Endothelial cell of umbilical vein (primary cell): ENCODE measurements at regions not wholly inside any gene's neighbourhood (a gene's known extent, or its start where the extent isn't known, plus 50 kb on each side); places are given as distances from the start of the nearest gene placed in this dataset.

ENCODE experiments used
- EZH2 ChIP-seq: IDR thresholded peaks from 2 replicates; pipeline ENCODE4 v1.6.1; 2012; ENCODE audit warnings: borderline replicate concordance, low read depth, mild to moderate bottlenecking, moderate library complexity, low read length, inconsistent platforms; ENCODE audit not compliant: severe bottlenecking
- FOS ChIP-seq: IDR thresholded peaks from 2 replicates; pipeline ENCODE4 v1.6.1; 2011; ENCODE audit warnings: mild to moderate bottlenecking, low read length, moderate library complexity, borderline replicate concordance; ENCODE audit not compliant: insufficient read depth
- GATA2 ChIP-seq: IDR thresholded peaks from 2 replicates; pipeline ENCODE4 v1.7.0; 2011; ENCODE audit warnings: low read depth, mild to moderate bottlenecking, moderate library complexity, mixed read lengths, low read length; ENCODE audit not compliant: insufficient read length, insufficient read depth
- MYC ChIP-seq: IDR thresholded peaks from one replicate; pipeline ENCODE4 v1.6.1; 2011; ENCODE audit warnings: mild to moderate bottlenecking, low read depth, low read length
- POLR2A ChIP-seq: IDR thresholded peaks from 2 replicates; pipeline ENCODE4 v1.6.1; 2012; ENCODE audit warnings: low read depth, mild to moderate bottlenecking, control low read depth, low read length
- POLR2AphosphoS5 ChIP-seq: IDR thresholded peaks from 2 replicates; pipeline ENCODE4 v1.6.1; 2012; ENCODE audit warnings: low read depth, mild to moderate bottlenecking, control low read depth, low read length, moderate library complexity; ENCODE audit not compliant: insufficient read depth
- TF ChIP-seq, protein P1 (sequence below), 2 donors: IDR thresholded peaks; 1 replicate in 1 of 2; 2 replicates in 1 of 2; pipeline ENCODE4 v1.5.1; 2011; ENCODE audit warnings: low read length in 2 of 2, mild to moderate bottlenecking in 2 of 2, moderate library complexity in 2 of 2, control low read depth in 1 of 2, inconsistent platforms in 1 of 2, low read depth in 1 of 2; ENCODE audit not compliant: insufficient read depth in 1 of 2; ENCODE audit errors: extremely low read depth in 1 of 2
- TF ChIP-seq, protein P2 (sequence below): IDR thresholded peaks from 2 replicates; pipeline ENCODE4 v1.6.1; 2011; ENCODE audit not compliant: insufficient read depth, insufficient read length

DNA sequence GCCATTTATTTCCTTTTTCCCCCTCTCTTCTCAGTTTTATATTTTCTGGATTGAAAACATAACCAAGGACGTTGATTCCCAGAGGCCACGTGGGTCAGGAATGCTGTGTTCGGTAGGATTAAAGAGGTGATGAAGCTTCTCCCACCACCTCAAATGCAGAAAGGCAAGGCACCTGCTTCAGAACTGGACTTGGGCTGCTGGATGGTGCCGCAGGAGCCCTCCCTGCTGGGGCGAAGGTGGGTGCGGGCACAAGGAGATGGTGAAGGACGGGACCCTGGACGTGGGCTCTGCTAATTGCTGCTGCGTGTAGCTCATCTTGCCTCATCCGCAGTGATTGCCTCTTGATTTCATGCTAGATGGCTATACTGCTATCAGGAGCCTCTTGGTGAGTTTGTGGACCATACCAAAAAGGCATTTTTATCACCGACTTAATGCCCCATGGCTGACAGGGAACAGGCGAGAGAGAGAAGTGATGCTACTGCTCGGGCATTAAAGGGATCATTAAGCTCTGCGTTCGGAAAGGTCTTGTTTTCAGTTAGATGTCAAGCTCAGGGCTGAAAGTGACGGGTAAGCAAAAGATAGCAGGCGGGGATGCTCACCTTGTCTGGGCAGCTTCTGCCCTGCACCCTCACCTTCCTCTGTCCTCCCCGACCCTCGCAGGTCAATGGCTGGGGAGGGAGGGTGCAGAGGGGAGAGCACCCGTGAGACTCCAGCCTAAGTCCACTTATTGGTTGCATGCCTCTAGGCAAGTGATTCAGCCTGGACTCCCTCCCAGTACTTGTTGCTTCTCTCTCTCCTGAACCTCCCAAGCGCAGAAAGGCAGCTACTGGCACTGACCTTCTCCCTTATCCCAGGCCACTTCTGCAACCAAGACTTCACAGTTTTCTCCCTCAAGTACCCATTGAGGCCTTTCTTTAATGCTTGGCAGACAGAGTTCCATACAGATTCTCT, 71.6 kb upstream of the FSTL4 start:
- TF ChIP-seq, protein P1, sequence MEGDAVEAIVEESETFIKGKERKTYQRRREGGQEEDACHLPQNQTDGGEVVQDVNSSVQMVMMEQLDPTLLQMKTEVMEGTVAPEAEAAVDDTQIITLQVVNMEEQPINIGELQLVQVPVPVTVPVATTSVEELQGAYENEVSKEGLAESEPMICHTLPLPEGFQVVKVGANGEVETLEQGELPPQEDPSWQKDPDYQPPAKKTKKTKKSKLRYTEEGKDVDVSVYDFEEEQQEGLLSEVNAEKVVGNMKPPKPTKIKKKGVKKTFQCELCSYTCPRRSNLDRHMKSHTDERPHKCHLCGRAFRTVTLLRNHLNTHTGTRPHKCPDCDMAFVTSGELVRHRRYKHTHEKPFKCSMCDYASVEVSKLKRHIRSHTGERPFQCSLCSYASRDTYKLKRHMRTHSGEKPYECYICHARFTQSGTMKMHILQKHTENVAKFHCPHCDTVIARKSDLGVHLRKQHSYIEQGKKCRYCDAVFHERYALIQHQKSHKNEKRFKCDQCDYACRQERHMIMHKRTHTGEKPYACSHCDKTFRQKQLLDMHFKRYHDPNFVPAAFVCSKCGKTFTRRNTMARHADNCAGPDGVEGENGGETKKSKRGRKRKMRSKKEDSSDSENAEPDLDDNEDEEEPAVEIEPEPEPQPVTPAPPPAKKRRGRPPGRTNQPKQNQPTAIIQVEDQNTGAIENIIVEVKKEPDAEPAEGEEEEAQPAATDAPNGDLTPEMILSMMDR (IDR thresholded peaks at IDR 0.05; ENCODE audit: extremely low read depth in 1 of 2, insufficient read depth in 1 of 2, low read depth in 1 of 2, low read length in 2 of 2) = no peak
- TF ChIP-seq POLR2AphosphoS5 (no peak), EZH2 (no peak), FOS (no peak), POLR2A (no peak), MYC (no peak), GATA2 (no peak)
- TF ChIP-seq, protein P2, sequence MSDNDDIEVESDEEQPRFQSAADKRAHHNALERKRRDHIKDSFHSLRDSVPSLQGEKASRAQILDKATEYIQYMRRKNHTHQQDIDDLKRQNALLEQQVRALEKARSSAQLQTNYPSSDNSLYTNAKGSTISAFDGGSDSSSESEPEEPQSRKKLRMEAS = no peak
